Ishikawa (cell line): ENCODE measurements at regions not wholly inside any gene's neighbourhood (a gene's known extent, or its start where the extent isn't known, plus 50 kb on each side); places are given as distances from the start of the nearest gene placed in this dataset.

Experiments
- CEBPB ChIP-seq: IDR thresholded peaks from 2 replicates; pipeline ENCODE4 v1.6.1; 2012
- CREB1 ChIP-seq: IDR thresholded peaks from 2 replicates; pipeline ENCODE4 v1.6.1; 2012; ENCODE audit warnings: low read depth
- EGR1 ChIP-seq: IDR thresholded peaks from 2 replicates; pipeline ENCODE4 v1.6.1; 2012
- EP300 ChIP-seq: IDR thresholded peaks from 2 replicates; pipeline ENCODE4 v1.6.1; 2012; ENCODE audit warnings: borderline replicate concordance
- FOXM1 ChIP-seq: IDR thresholded peaks from 2 replicates; pipeline ENCODE4 v1.6.1; 2012; ENCODE audit warnings: low read depth, borderline replicate concordance
- MAX ChIP-seq: IDR thresholded peaks from 2 replicates; pipeline ENCODE4 v1.6.1; 2012
- NFIC ChIP-seq: IDR thresholded peaks from 2 replicates; pipeline ENCODE4 v1.6.1; 2012
- RAD21 ChIP-seq: IDR thresholded peaks from 2 replicates; pipeline ENCODE4 v1.6.1; 2012; ENCODE audit warnings: low read depth
- TAF1 ChIP-seq: IDR thresholded peaks from 2 replicates; pipeline ENCODE4 v1.6.1; 2012; ENCODE audit warnings: low read depth, mild to moderate bottlenecking
- TCF12 ChIP-seq: IDR thresholded peaks from 2 replicates; pipeline ENCODE4 v1.6.1; 2012; ENCODE audit warnings: low read depth
- TEAD4 ChIP-seq: IDR thresholded peaks from 2 replicates; pipeline ENCODE4 v1.6.1; 2012
- USF1 ChIP-seq: IDR thresholded peaks from 2 replicates; pipeline ENCODE4 v1.6.1; 2012
- YY1 ChIP-seq: IDR thresholded peaks from 2 replicates; pipeline ENCODE4 v1.6.1; 2012; ENCODE audit warnings: low read depth
- ZBTB7A ChIP-seq: IDR thresholded peaks from 2 replicates; pipeline ENCODE4 v1.6.1; 2012; ENCODE audit warnings: low read depth
- TF ChIP-seq, protein P1 (sequence below): IDR thresholded peaks from 2 replicates; pipeline ENCODE4 v1.6.1; 2012; ENCODE audit warnings: low read depth, mild to moderate bottlenecking

- TF ChIP-seq CREB1 (no peak), YY1 (no peak)
These were observed 817.4 kb downstream of the STIM2 start for GRCh38 chr4:27678027-27678426.

GRCh38 chr4:27684610-27685011 lies 824.0 kb downstream of the STIM2 start:
- TF ChIP-seq, protein P1, sequence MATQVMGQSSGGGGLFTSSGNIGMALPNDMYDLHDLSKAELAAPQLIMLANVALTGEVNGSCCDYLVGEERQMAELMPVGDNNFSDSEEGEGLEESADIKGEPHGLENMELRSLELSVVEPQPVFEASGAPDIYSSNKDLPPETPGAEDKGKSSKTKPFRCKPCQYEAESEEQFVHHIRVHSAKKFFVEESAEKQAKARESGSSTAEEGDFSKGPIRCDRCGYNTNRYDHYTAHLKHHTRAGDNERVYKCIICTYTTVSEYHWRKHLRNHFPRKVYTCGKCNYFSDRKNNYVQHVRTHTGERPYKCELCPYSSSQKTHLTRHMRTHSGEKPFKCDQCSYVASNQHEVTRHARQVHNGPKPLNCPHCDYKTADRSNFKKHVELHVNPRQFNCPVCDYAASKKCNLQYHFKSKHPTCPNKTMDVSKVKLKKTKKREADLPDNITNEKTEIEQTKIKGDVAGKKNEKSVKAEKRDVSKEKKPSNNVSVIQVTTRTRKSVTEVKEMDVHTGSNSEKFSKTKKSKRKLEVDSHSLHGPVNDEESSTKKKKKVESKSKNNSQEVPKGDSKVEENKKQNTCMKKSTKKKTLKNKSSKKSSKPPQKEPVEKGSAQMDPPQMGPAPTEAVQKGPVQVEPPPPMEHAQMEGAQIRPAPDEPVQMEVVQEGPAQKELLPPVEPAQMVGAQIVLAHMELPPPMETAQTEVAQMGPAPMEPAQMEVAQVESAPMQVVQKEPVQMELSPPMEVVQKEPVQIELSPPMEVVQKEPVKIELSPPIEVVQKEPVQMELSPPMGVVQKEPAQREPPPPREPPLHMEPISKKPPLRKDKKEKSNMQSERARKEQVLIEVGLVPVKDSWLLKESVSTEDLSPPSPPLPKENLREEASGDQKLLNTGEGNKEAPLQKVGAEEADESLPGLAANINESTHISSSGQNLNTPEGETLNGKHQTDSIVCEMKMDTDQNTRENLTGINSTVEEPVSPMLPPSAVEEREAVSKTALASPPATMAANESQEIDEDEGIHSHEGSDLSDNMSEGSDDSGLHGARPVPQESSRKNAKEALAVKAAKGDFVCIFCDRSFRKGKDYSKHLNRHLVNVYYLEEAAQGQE: no peak
- TF ChIP-seq RAD21 (peak; percentile 80), EP300 (no peak)

DNA sequence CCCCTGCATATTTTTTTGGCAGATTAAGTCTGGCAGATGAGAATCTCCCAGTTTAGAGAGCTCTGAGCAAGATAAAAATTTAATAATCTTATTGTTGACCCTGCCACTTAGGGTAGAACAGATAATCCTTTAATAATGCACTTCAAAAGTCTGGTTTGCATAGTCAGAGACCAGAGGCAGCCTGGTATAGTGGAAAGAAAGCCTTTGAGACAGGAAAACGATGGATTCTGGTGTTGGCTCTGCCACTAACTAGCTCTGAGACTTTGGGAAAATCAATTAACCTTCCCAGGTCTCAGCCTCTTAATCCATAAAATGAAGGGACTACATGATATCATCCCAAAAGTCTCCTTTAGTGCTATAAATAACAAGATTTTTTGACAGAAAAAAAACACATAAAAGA lies 824.5 kb downstream of the STIM2 start:
- TF ChIP-seq RAD21: no peak
- no peak for TF ChIP-seq CEBPB
- no peak for TF ChIP-seq ZBTB7A
- no peak for TF ChIP-seq FOXM1
- no peak for TF ChIP-seq TCF12
- TF ChIP-seq CREB1: no peak
- no peak for TF ChIP-seq EP300
- no peak for TF ChIP-seq USF1
- TF ChIP-seq, protein P1: no peak
- TF ChIP-seq NFIC: no peak
- TF ChIP-seq TEAD4: no peak
- TF ChIP-seq TAF1: no peak
- no peak for TF ChIP-seq YY1
- TF ChIP-seq MAX: no peak
- no peak for TF ChIP-seq EGR1

DNA sequence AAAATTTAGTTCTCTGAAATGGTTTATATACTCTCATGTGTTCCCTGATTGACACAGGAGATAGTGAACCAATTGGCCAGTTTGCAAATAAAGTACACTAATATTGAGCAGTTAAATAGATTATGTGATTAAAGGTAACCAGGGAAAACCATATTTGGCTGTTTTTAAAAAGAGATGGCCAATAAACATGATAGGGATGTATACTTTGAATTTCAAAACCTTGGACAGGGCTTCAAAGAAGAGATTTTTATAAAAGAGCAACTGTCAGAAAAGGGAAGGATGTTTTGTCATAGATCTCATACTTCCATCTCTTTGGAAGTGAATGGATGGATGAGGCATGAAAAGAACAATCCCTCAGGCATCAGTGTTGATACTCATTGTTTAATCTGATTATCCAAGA lies 825.3 kb downstream of the STIM2 start:
- TF ChIP-seq, protein P1: peak; percentile 69; the same call in 1 of the 2 replicates
- TF ChIP-seq EP300: no peak

GRCh38 chr4:27692158-27692557 lies 831.5 kb downstream of the STIM2 start:
- no peak for TF ChIP-seq TCF12
- TF ChIP-seq YY1: no peak
- TF ChIP-seq, protein P1: no peak
- no peak for TF ChIP-seq USF1
- TF ChIP-seq CREB1: no peak
- TF ChIP-seq MAX: no peak
- TF ChIP-seq TEAD4: no peak
- peak; percentile 57 for TF ChIP-seq RAD21
